GM12878 (cell line): ENCODE measurements at regions not wholly inside any gene's neighbourhood (a gene's known extent, or its start where the extent isn't known, plus 50 kb on each side); places are given as distances from the start of the nearest gene placed in this dataset.

Experiments
- EED ChIP-seq: sonication (generic); IDR thresholded peaks from 2 replicates; pipeline ENCODE4 v1.6.1; 2016; ENCODE audit warnings: antibody characterized with exemption, low read depth
- ELK1 ChIP-seq: IDR thresholded peaks from 2 replicates; pipeline ENCODE4 v1.6.1; 2012; ENCODE audit warnings: low read depth, low read length, improper control_type of control experiment
- EZH2 ChIP-seq: IDR thresholded peaks from 2 replicates; pipeline ENCODE4 v1.6.1; 2012; ENCODE audit warnings: low read depth, mild to moderate bottlenecking, control low read depth, inconsistent platforms, low read length, borderline replicate concordance; ENCODE audit not compliant: control insufficient read depth
- POLR2A ChIP-seq: IDR thresholded peaks from 2 replicates; pipeline ENCODE4 v1.6.1; 2011; ENCODE audit warnings: low read depth, mild to moderate bottlenecking, low read length
- USF2 ChIP-seq: IDR thresholded peaks from 2 replicates; pipeline ENCODE4 v1.6.1; 2011; ENCODE audit warnings: low read depth, low read length, improper control_type of control experiment, borderline replicate concordance
- ZBTB33 ChIP-seq: fragments of 450-650 bp; IDR thresholded peaks from 2 replicates; pipeline ENCODE4 v1.6.1; 2017; ENCODE audit warnings: mild to moderate bottlenecking

- TF ChIP-seq ELK1, result no peak
- TF ChIP-seq POLR2A, result no peak
- no peak for TF ChIP-seq EZH2
- no peak; the same call in 1 of the 2 replicates for TF ChIP-seq EED
- no peak for TF ChIP-seq ZBTB33
- no peak for TF ChIP-seq USF2
Measured at GRCh38 chr6:6803180-6803977, 214.9 kb downstream of the LY86 start.
